Activated naive CD4-positive, alpha-beta T cell treated with anti-CD3 and anti-CD28 coated beads for 36 hours (primary cell): ENCODE measurements at regions not wholly inside any gene's neighbourhood (a gene's known extent, or its start where the extent isn't known, plus 50 kb on each side); places are given as distances from the start of the nearest gene placed in this dataset.
"Not testable (repeated sequence)": the region's sequence is repeated elsewhere in the genome, so short reads cannot be mapped to it uniquely, and the experiment has no call there.

Source experiments
- CTCF ChIA-PET: fragments of 350-600 bp; sonication (Branson Sonifier 250); formaldehyde crosslinking; loops from one replicate; lab custom pipeline; 2021; ENCODE audit warnings: antibody characterized with exemption; lab: Charles Lee
- DNase-seq: peaks from one replicate; pipeline ENCODE4 v3.0.0-alpha.2; 2020
- H3K27ac Mint-ChIP-seq: one replicate; pipeline ENCODE4 v1.8.0; 2021; ENCODE audit warnings: mild to moderate bottlenecking, mixed read lengths
- H3K27me3 Mint-ChIP-seq: one replicate; pipeline ENCODE4 v1.8.0; 2021; ENCODE audit warnings: low read depth, mixed read lengths
- H3K36me3 Mint-ChIP-seq: one replicate; pipeline ENCODE4 v1.8.0; 2021; ENCODE audit warnings: low read depth, mixed read lengths
- H3K4me1 Mint-ChIP-seq: one replicate; pipeline ENCODE4 v1.8.0; 2021; ENCODE audit warnings: low read depth, mixed read lengths
- H3K4me3 Mint-ChIP-seq: one replicate; pipeline ENCODE4 v1.8.0; 2021; ENCODE audit warnings: mild to moderate bottlenecking, moderate library complexity, mixed read lengths
- H3K9me3 Mint-ChIP-seq: one replicate; pipeline ENCODE4 v1.8.0; 2021; ENCODE audit warnings: mixed read lengths
- intact Hi-C: fragments of 100-400 bp; cut with micrococcal nuclease; formaldehyde crosslinking; loops from one replicate; pipeline ENCODE4 v1.15.1; 2023

GRCh38 chr12:131628023-131628740 lies 82.7 kb upstream of the SFSWAP start:
- Mint-ChIP-seq H3K36me3 (no peaks in the 10 kb centered on the region), H3K4me3 (no peak overlapping the region), H3K27ac (no peak overlapping the region), H3K9me3 (peaks cover 3% of the 10 kb centered on the region), H3K27me3 (no peaks in the 10 kb centered on the region), H3K4me1 (peaks cover 3% of the 10 kb centered on the region)
- CTCF ChIA-PET, result no interaction called here
- no peak for DNase-seq
- intact Hi-C loops, result no loop called here

DNA sequence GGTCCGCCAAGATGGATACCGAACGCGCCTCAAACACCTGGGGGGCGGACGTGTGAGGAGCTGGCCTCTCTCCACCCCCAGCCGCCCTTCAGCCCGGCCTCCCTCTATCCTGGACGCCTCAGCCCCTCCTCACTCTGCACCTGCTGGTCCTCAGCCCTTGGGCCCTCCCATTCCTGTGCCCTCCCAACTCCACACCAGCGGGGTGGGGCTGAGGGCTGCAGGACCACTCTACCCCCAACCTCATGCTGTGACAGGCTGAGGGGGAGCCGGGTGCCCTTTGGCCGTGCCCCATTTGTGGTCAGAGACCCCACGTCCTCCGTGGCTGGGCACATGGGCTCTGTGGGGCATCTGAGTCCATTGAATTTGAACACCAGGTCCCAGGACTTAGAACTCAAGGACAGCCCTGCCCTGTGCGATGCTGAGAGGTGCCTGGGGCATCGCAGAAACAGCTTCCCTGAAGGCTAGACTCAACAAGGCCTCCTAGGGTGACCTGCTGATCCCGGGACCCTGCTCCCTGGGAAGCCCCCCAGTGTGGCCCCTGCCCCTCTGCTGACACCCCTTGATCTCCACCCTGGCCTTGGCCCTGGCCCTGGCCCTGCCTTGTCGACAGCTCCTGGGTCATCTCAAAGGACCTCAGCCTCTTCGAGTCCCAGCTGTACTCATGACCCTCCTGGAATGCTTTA lies 82.0 kb upstream of the SFSWAP start:
- peaks cover 3% of the 10 kb centered on the region for H3K4me1 Mint-ChIP-seq
- intact Hi-C loops, result no loop called here
- DNase-seq, result no peak
- H3K9me3 Mint-ChIP-seq, result peaks cover 3% of the 10 kb centered on the region
- H3K4me3 Mint-ChIP-seq, result no peak overlapping the region
- no peak overlapping the region for H3K27ac Mint-ChIP-seq
- H3K27me3 Mint-ChIP-seq, result no peaks in the 10 kb centered on the region
- H3K36me3 Mint-ChIP-seq, result no peaks in the 10 kb centered on the region
- CTCF ChIA-PET, result no interaction called here

DNA sequence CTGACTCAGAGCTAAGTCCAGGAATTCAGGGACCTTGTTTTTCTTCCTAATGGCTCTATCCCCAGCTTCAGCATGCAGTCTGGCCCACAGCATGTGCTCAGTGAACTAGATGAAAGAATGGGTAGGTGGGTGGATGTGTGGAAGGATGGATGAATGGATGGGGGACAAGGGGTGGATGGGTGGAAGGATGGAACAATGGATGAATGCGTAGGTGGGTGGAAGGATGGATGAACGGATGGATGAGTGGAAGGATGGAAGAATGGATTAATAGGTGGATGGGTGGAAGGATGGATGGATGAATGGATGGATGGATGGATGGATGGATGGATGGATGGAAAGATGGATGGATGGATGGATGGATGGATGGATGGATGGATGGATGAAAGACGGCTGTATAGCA lies 79.7 kb upstream of the SFSWAP start:
- Mint-ChIP-seq H3K4me3 (no peak overlapping the region), H3K36me3 (no peaks in the 10 kb centered on the region), H3K4me1 (peaks cover 3% of the 10 kb centered on the region), H3K27me3 (no peaks in the 10 kb centered on the region), H3K27ac (no peak overlapping the region), H3K9me3 (peaks cover 2% of the 10 kb centered on the region)
- intact Hi-C loops, result no loop called here
- no peak for DNase-seq
- CTCF ChIA-PET, result no interaction called here

DNA sequence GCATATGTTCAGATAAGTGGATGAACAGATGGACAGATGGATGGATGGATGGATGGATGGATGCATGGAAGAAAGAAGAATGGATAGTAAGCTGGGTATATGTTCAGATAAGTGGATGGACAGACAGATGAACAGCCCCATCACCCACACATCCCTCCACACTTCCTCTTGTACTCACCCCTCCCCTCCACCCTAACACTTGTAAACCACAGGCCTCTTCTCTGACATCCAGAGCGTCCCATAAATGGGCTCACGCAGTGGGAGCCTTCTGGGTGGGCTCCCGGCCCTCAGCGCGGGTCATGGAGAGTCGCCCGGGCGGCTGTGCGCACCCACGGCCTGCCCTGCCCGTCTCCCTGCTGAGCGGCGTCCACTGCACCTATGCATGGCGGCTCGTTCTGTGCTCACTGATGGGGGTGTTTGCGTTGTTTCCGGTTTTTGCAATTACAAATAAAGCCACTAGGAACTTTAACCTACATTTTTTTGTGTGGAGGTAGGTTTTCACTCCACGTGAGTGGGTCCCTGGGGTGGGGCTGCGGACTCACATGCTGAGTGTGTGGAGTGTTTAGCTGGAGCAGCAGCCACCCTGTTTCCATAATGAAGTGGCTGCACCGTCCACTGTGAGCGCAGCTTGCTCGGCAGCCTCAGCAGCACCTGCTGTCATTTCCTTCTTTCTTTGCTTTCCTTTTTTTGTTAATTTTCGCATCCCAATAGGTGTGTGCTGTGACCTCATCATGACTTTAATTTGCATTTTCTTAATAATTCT lies 78.8 kb upstream of the SFSWAP start:
- H3K27me3 Mint-ChIP-seq, H3K36me3 Mint-ChIP-seq, H3K9me3 Mint-ChIP-seq, intact Hi-C loops, H3K27ac Mint-ChIP-seq, H3K4me3 Mint-ChIP-seq, DNase-seq, H3K4me1 Mint-ChIP-seq: not testable (repeated sequence)
- CTCF ChIA-PET, result interaction anchor here (0.6 kb wide), 1 partner anchor 1052 kb away, joined by 3 read pairs; no protein-coding TSS in a partner anchor

GRCh38 chr12:131632652-131633023 lies 78.3 kb upstream of the SFSWAP start:
- CTCF ChIA-PET, H3K27ac Mint-ChIP-seq, intact Hi-C loops, DNase-seq, H3K4me3 Mint-ChIP-seq, H3K9me3 Mint-ChIP-seq, H3K4me1 Mint-ChIP-seq, H3K27me3 Mint-ChIP-seq, H3K36me3 Mint-ChIP-seq: not testable (repeated sequence)

- H3K27me3 Mint-ChIP-seq, intact Hi-C loops: not testable (repeated sequence)
Observed at GRCh38 chr12:131633610-131634009, 77.3 kb upstream of the SFSWAP start.

DNA sequence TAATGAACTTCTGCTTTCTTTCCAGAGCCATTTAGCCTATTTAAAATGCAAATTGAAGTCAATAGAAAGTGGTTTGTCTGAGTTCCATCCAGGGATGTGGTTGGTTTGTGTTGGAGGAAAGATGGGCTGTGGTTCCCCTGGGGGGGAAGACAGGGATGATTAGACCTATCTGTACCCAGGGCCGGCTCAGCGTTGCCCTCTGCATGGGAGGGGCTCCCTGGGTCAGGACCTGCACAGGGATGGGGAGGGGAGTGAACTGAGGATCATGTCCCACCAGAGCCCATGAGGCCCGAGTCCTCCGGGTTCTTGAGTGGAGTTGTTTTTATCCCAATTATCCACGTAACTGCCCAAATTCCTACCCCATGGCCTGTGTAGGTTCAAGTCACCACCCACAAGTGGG lies 76.9 kb upstream of the SFSWAP start:
- Mint-ChIP-seq H3K4me1 (no peaks in the 10 kb centered on the region), H3K9me3 (no peaks in the 10 kb centered on the region), H3K4me3 (no peak overlapping the region), H3K27me3 (no peaks in the 10 kb centered on the region), H3K27ac (no peak overlapping the region), H3K36me3 (no peaks in the 10 kb centered on the region)
- DNase-seq, result no peak
- CTCF ChIA-PET, result no interaction called here
- intact Hi-C loops, result no loop called here

More at GRCh38 chr12:131633610-131634009, 77.3 kb upstream of the SFSWAP start:
- H3K4me1 Mint-ChIP-seq, CTCF ChIA-PET, H3K4me3 Mint-ChIP-seq, H3K9me3 Mint-ChIP-seq, H3K27ac Mint-ChIP-seq, DNase-seq, H3K36me3 Mint-ChIP-seq: not testable (repeated sequence)

- H3K4me3 Mint-ChIP-seq, H3K27me3 Mint-ChIP-seq, CTCF ChIA-PET, intact Hi-C loops, H3K27ac Mint-ChIP-seq, H3K4me1 Mint-ChIP-seq, H3K36me3 Mint-ChIP-seq, DNase-seq, H3K9me3 Mint-ChIP-seq: not testable (repeated sequence)
Observed at GRCh38 chr12:131635012-131635411, 75.9 kb upstream of the SFSWAP start.

DNA sequence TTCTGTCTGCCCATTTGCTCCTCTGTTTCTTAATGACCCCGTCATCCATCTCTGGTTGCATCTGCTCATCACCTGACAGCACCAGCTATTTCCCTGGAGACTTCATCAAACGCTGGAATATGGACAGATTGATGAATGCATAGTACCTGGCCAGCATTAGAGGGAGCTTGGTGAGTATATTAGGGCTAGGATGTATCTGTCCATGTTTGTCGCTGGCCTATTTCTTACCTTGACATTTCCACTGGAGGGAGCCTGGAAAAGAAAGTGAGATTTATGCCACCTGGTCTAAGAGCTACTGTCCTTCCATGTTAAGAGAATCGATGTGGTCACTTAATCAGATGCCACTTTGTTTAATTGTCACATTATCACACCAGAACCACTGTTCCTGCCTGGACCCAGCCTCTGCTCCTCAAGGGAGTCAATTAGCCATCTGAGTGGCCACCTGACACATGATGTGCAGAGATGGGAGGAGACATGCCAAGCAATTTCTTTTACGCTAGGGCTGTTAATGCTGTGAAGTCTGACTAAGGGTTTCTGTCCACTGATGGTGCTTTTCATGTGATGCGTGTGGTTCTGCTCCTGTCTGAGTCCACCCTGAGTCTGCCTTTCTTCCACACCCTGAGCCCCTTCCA lies 75.3 kb upstream of the SFSWAP start:
- no peak for DNase-seq
- no peaks in the 10 kb centered on the region for H3K36me3 Mint-ChIP-seq
- no peak overlapping the region for H3K27ac Mint-ChIP-seq
- intact Hi-C loops, result no loop called here
- H3K4me3 Mint-ChIP-seq, result no peak overlapping the region
- CTCF ChIA-PET, result no interaction called here
- no peaks in the 10 kb centered on the region for H3K9me3 Mint-ChIP-seq
- H3K27me3 Mint-ChIP-seq, result no peaks in the 10 kb centered on the region
- no peaks in the 10 kb centered on the region for H3K4me1 Mint-ChIP-seq

DNA sequence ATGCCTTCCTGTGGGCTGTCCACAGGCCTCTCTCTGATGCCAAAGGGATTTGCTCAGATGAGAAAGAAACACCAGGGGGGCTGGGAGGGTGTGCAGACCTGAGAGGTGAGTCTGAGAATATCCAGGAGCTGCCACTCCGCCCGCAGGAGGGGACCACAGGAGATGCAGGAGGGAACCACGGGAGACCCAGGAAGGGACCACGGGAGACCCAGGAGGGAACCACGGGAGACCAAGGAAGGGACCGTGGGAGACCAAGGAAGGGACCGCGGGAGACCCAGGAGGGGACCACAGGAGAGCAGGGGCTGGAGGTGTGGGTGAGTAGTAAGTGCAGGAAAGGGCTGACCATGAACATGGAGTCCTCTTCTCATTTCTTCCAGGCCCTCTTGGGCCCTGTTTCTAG lies 74.6 kb upstream of the SFSWAP start:
- CTCF ChIA-PET, result no interaction called here
- no peaks in the 10 kb centered on the region for H3K9me3 Mint-ChIP-seq
- H3K4me1 Mint-ChIP-seq, result no peaks in the 10 kb centered on the region
- DNase-seq, result no peak
- no peaks in the 10 kb centered on the region for H3K27me3 Mint-ChIP-seq
- H3K36me3 Mint-ChIP-seq, result no peaks in the 10 kb centered on the region
- intact Hi-C loops, result no loop called here
- H3K4me3 Mint-ChIP-seq, result no peak overlapping the region
- H3K27ac Mint-ChIP-seq, result no peak overlapping the region

DNA sequence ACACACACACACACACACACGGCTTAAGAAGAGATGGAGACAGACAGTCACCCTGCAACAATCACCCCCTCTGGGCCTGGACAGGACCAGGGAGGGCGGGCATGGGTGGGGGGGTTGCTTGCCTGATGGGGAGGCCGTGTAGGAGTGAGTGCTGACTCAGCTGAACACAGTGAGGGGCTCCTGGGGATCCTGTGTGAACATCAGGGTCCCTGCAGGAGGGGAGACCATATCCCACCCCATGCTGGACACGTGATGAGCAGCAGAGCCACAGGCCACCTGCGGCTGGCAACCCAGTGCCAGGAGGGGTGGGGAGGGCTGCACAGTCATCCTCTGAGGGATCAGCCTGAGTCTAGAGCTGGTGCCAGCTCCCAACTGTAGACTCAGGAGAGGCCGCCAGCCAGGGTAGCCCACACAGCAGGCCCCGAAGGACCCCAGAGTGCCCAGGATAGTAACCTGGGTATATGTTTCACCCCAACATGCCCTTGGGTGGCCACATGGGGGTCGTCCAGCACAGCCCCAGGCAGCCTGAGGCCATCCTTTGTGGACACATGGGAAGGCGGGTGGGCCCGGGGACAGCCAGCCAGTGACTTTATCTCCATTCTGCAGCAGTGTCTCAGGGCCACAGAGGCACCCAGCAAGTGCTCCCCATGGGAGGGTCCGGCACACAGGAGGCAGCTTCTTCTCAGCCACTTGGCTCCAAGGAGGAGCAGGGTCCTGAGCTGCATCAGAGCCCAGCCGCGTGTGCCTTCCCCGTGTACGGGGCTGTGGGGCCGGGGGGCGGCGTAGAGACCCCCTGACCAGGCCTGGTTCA lies 73.7 kb upstream of the SFSWAP start:
- CTCF ChIA-PET, result no interaction called here

DNA sequence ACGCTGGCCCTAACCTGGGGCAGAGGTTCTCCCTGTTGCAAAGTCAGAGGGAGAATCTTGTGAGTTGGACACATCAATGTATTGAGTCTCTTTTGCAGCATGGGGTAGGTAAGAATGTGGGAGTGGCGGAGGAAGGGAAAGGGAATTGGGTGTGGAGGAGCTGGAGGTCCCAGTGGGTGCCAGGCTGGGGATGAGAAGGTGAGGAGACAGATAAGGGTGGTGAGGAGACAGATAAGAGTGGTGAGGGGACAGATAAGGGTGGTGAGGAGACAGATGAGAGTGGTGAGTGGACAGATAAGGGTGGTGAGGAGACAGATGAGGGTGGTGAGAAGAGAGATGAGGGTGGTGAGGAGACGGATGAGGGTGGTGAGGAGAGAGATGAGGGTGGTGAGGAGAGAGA lies 72.9 kb upstream of the SFSWAP start:
- CTCF ChIA-PET, result no interaction called here
- H3K27ac Mint-ChIP-seq, result no peak overlapping the region

More for the DNA sequence above, 73.7 kb upstream of the SFSWAP start:
- no peaks in the 10 kb centered on the region for H3K36me3 Mint-ChIP-seq
- DNase-seq, result no peak
- no peak overlapping the region for H3K27ac Mint-ChIP-seq
- no peaks in the 10 kb centered on the region for H3K4me1 Mint-ChIP-seq
- H3K4me3 Mint-ChIP-seq, result no peak overlapping the region
- intact Hi-C loops, result no loop called here
- H3K9me3 Mint-ChIP-seq, result no peaks in the 10 kb centered on the region
- no peaks in the 10 kb centered on the region for H3K27me3 Mint-ChIP-seq

More for the DNA sequence above, 72.9 kb upstream of the SFSWAP start:
- Mint-ChIP-seq H3K9me3 (no peaks in the 10 kb centered on the region), H3K4me3 (no peak overlapping the region), H3K36me3 (no peaks in the 10 kb centered on the region), H3K4me1 (no peaks in the 10 kb centered on the region), H3K27me3 (no peaks in the 10 kb centered on the region)
- DNase-seq, result no peak
- intact Hi-C loops, result no loop called here
